Cardiac muscle cell (in vitro differentiated cells and primary cell): ENCODE measurements at regions not wholly inside any gene's neighbourhood (a gene's known extent, or its start where the extent isn't known, plus 50 kb on each side); places are given as distances from the start of the nearest gene placed in this dataset.

Experiments used
- DNase-seq, 2 donors: peaks; one replicate each; pipeline versions ENCODE4 v3.0.0 to v3.0.0-alpha.2; 2010 to 2017; ENCODE audit warnings: low read depth in 1 of 2, low spot score in 1 of 2
- H3K27ac ChIP-seq: fragments of 200-600 bp; sonication (generic); 2 replicates; pipeline ENCODE4 v1.5.1; 2016
- H3K27me3 ChIP-seq: fragments of 200-600 bp; sonication (generic); 2 replicates; pipeline ENCODE4 v1.6.0; 2016; ENCODE audit warnings: control low read depth
- H3K36me3 ChIP-seq: fragments of 200-600 bp; sonication (generic); 2 replicates; pipeline ENCODE4 v1.5.1; 2016; ENCODE audit warnings: control low read depth
- H3K4me1 ChIP-seq: fragments of 200-600 bp; sonication (generic); 2 replicates; pipeline ENCODE4 v1.8.1; 2017; ENCODE audit warnings: low read depth, mild to moderate bottlenecking, mixed run types
- H3K4me3 ChIP-seq: fragments of 200-600 bp; sonication (generic); 2 replicates; pipeline ENCODE4 v1.5.1; 2016; ENCODE audit warnings: mild to moderate bottlenecking
- H3K9me3 ChIP-seq: fragments of 200-600 bp; sonication (generic); 2 replicates; pipeline ENCODE4 v1.5.1; 2017; ENCODE audit warnings: low read depth, mild to moderate bottlenecking, control low read depth
- CTCF ChIP-seq: IDR thresholded peaks from 2 replicates; pipeline ENCODE4 v1.5.1; 2012; ENCODE audit warnings: low read depth, mild to moderate bottlenecking, low read length

DNA sequence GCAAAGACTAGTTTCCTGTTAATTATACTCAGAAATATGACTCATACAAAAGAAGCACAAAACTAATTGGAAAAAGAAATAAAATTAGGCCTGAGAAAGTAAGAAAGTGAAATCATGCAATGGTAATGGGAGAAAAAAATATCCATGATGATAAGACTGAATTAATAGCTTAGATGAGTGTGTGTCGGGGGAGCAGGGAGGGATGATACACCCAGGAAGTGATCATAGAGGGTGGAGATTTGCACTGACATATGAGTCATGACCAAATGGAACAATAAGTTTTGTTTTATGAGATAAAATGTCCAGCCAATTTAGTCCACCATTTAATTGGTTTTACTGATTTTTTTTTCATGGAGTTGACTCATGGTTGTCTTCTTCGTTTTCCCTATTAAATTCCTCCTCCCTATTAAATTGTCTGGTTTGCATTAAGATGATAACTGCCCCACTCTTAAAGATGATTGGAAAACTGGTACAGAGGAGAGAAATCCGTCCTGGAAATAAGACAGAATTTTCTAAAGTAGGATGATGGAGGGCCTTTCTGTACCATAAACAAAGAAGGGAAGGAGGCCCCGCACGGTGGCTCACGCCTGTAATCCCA lies 111.7 kb upstream of the KCNJ6 start:
- H3K27ac ChIP-seq, result no peak overlapping the region
- H3K36me3 ChIP-seq, result no peaks in the 10 kb centered on the region
- H3K4me1 ChIP-seq, result no peaks in the 10 kb centered on the region
- TF ChIP-seq CTCF, result no peak
- peak in 1 of 2 donors; percentile 3 for DNase-seq
- H3K9me3 ChIP-seq, result no peaks in the 10 kb centered on the region
- no peak overlapping the region for H3K4me3 ChIP-seq
- H3K27me3 ChIP-seq, result peaks cover 15% of the 10 kb centered on the region

GRCh38 chr21:38032082-38032801 lies 116.0 kb upstream of the KCNJ6 start:
- Histone ChIP-seq H3K27ac (no peak overlapping the region), H3K9me3 (no peaks in the 10 kb centered on the region), H3K4me3 (no peak overlapping the region), H3K27me3 (peaks cover 24% of the 10 kb centered on the region), H3K36me3 (no peaks in the 10 kb centered on the region), H3K4me1 (no peaks in the 10 kb centered on the region)
- DNase-seq, result no peak
- TF ChIP-seq CTCF, result no peak

DNA sequence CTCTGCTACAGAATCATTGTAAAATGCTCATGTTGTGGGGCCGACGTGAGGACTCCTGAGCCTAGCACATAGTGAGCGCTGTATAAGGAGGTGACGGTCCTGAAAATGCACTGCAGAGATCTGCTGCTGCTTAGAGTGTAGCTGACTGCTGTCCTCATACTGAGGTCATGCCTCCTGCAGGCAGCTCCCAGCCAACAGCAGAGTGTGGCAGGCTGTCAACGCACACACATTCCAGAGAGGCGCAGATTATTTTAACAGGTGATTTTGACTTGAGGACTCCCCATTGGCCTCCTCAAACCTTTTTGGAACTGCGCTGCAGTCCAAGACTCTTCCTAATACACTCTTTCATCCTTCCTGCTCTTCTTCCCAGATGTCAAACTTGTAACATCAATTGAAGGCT lies 119.8 kb upstream of the KCNJ6 start:
- no peak for DNase-seq
- no peak for TF ChIP-seq CTCF
- Histone ChIP-seq H3K4me1 (no peaks in the 10 kb centered on the region), H3K27ac (no peak overlapping the region), H3K9me3 (no peaks in the 10 kb centered on the region), H3K27me3 (peaks cover 29% of the 10 kb centered on the region), H3K36me3 (no peaks in the 10 kb centered on the region), H3K4me3 (no peak overlapping the region)

GRCh38 chr21:38037416-38037815 lies 121.2 kb upstream of the KCNJ6 start:
- TF ChIP-seq CTCF, result no peak
- no peak overlapping the region for H3K27ac ChIP-seq
- H3K4me3 ChIP-seq, result no peak overlapping the region
- no peaks in the 10 kb centered on the region for H3K9me3 ChIP-seq
- no peaks in the 10 kb centered on the region for H3K36me3 ChIP-seq
- DNase-seq, result no peak
- H3K27me3 ChIP-seq, result peaks cover 21% of the 10 kb centered on the region
- H3K4me1 ChIP-seq, result no peaks in the 10 kb centered on the region

DNA sequence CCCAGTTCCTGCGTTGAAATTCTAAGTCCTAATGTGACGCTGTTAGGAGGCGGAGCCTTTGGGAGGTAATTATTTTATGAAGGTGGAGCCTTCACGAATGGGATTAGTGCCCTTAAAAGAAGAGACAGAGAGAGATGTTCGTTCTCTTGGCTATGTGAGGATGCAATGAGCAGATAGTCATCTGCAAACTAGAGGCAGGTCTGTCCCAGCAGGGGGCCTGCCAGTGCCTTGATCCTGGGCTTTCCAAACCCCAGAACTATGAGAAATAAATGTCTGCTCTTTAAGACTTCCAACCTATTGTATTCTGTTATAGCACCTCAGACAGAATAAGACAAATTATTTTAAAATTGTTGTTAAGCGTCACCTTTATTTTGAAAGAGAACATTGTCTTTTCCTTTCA lies 123.1 kb upstream of the KCNJ6 start:
- H3K36me3 ChIP-seq, result no peaks in the 10 kb centered on the region
- peaks cover 7% of the 10 kb centered on the region for H3K27me3 ChIP-seq
- DNase-seq, result no peak
- TF ChIP-seq CTCF, result no peak
- no peak overlapping the region for H3K4me3 ChIP-seq
- no peaks in the 10 kb centered on the region for H3K4me1 ChIP-seq
- H3K27ac ChIP-seq, result no peak overlapping the region
- no peaks in the 10 kb centered on the region for H3K9me3 ChIP-seq
